HFF-Myc (cell line): ENCODE measurements at regions not wholly inside any gene's neighbourhood (a gene's known extent, or its start where the extent isn't known, plus 50 kb on each side); places are given as distances from the start of the nearest gene placed in this dataset.

Experiments used
- DNase-seq: peaks from one replicate; pipeline ENCODE4 v3.0.0-alpha.2; 2011; ENCODE audit warnings: low read depth; ENCODE audit errors: extremely low read depth
- H3K4me3 ChIP-seq: replicated peaks from 2 replicates; pipeline ENCODE4 v1.5.1; 2011; ENCODE audit warnings: low read depth, mild to moderate bottlenecking, control low read depth, low read length
- CTCF ChIP-seq: IDR thresholded peaks from 2 replicates; pipeline ENCODE4 v1.5.1; 2012; ENCODE audit warnings: mild to moderate bottlenecking, low read depth, low read length, control low read depth; ENCODE audit errors: missing control alignments

GRCh38 chr5:66406761-66407336 is 189.3 kb upstream of the MAST4 start:
- TF ChIP-seq CTCF, result no peak
- H3K4me3 ChIP-seq, result no peak overlapping the region
- DNase-seq, result no peak

GRCh38 chr5:66407765-66408164 is 188.4 kb upstream of the MAST4 start:
- H3K4me3 ChIP-seq, result no peak overlapping the region
- no peak for TF ChIP-seq CTCF
- no peak for DNase-seq

GRCh38 chr5:66408576-66408975 is 187.6 kb upstream of the MAST4 start:
- no peak for DNase-seq
- H3K4me3 ChIP-seq, result no peak overlapping the region
- no peak for TF ChIP-seq CTCF

- TF ChIP-seq CTCF, result no peak
- DNase-seq, result no peak
- no peak overlapping the region for H3K4me3 ChIP-seq
Observed at GRCh38 chr5:66410122-66410521, 186.1 kb upstream of the MAST4 start.

- DNase-seq, result no peak
Observed at GRCh38 chr5:66411701-66412100, 184.5 kb upstream of the MAST4 start.

GRCh38 chr5:66413931-66414330 is 182.3 kb upstream of the MAST4 start:
- no peak overlapping the region for H3K4me3 ChIP-seq
- TF ChIP-seq CTCF, result no peak
- no peak for DNase-seq

More at GRCh38 chr5:66411701-66412100, 184.5 kb upstream of the MAST4 start:
- no peak overlapping the region for H3K4me3 ChIP-seq
- TF ChIP-seq CTCF, result no peak

GRCh38 chr5:66415208-66415607 is 181.0 kb upstream of the MAST4 start:
- no peak overlapping the region for H3K4me3 ChIP-seq
- DNase-seq, result no peak
- TF ChIP-seq CTCF, result no peak
